Thoracic aorta (tissue), 2 donors: ENCODE measurements at regions not wholly inside any gene's neighbourhood (a gene's known extent, or its start where the extent isn't known, plus 50 kb on each side); places are given as distances from the start of the nearest gene placed in this dataset.

Source experiments
- ATAC-seq: fragments of 150-250 bp; one replicate; pipeline ENCODE4 v1.8.0; 2017; ENCODE audit warnings: low read depth; ENCODE audit not compliant: insufficient number of reproducible peaks, low FRiP score
- DNase-seq: peaks from one replicate; pipeline ENCODE4 v3.0.0-alpha.2; 2020; ENCODE audit warnings: low spot score
- H3K27ac ChIP-seq, 2 donors: fragments of 200-600 bp; sonication (generic); 1 replicate in 1 of 2; 2 replicates in 1 of 2; pipeline ENCODE4 v1.5.1; 2016; ENCODE audit warnings: mild to moderate bottlenecking in 2 of 2, moderate library complexity in 2 of 2
- H3K27me3 ChIP-seq: fragments of 200-600 bp; sonication (generic); replicated peaks from 2 replicates; pipeline ENCODE4 v1.6.0; 2016; ENCODE audit warnings: mild to moderate bottlenecking; ENCODE audit not compliant: insufficient read depth
- H3K36me3 ChIP-seq: fragments of 200-600 bp; sonication (generic); one replicate; pipeline ENCODE4 v1.5.1; 2016
- H3K4me1 ChIP-seq, 2 donors: fragments of 200-600 bp; sonication (generic); 1 replicate in 1 of 2; 2 replicates in 1 of 2; pipeline versions ENCODE4 v1.5.1 to v1.6.0; 2016; ENCODE audit warnings: low read depth in 2 of 2, mild to moderate bottlenecking in 1 of 2; ENCODE audit not compliant: control insufficient read depth in 1 of 2
- H3K4me3 ChIP-seq: fragments of 200-600 bp; sonication (generic); 2 replicates; pipeline ENCODE4 v1.5.1; 2016; ENCODE audit warnings: mild to moderate bottlenecking
- H3K9me3 ChIP-seq: fragments of 200-600 bp; sonication (generic); 2 replicates; pipeline ENCODE4 v1.5.1; 2016
- CTCF ChIP-seq: fragments of 200-600 bp; sonication (generic); IDR thresholded peaks from one replicate; pipeline ENCODE4 v1.5.1; 2019; ENCODE audit warnings: antibody characterized with exemption

GRCh38 chr3:86645756-86646155, 345.2 kb downstream of the VGLL3 start:
- no peak for TF ChIP-seq CTCF
- DNase-seq (no peak), ATAC-seq (no peak)
- H3K27me3 ChIP-seq: no peaks in the 10 kb centered on the region
- H3K4me1 ChIP-seq: no peaks in the 10 kb centered on the region
- H3K4me3 ChIP-seq: no peak overlapping the region
- no peaks in the 10 kb centered on the region for H3K36me3 ChIP-seq
- no peaks in the 10 kb centered on the region for H3K9me3 ChIP-seq
- H3K27ac ChIP-seq: no peak overlapping the region

- ATAC-seq: no peak
- Histone ChIP-seq H3K4me1 (no peaks in the 10 kb centered on the region), H3K27ac (no peak overlapping the region), H3K4me3 (no peak overlapping the region), H3K9me3 (no peaks in the 10 kb centered on the region), H3K36me3 (no peaks in the 10 kb centered on the region), H3K27me3 (no peaks in the 10 kb centered on the region)
- TF ChIP-seq CTCF: no peak
- DNase-seq: no peak
These were observed 356.6 kb downstream of the VGLL3 start for GRCh38 chr3:86634361-86634760.

- ATAC-seq (no peak), DNase-seq (no peak)
- Histone ChIP-seq H3K36me3 (no peaks in the 10 kb centered on the region), H3K27ac (no peak overlapping the region), H3K9me3 (no peaks in the 10 kb centered on the region), H3K4me1 (no peaks in the 10 kb centered on the region), H3K4me3 (no peak overlapping the region), H3K27me3 (no peaks in the 10 kb centered on the region)
- no peak for TF ChIP-seq CTCF
These were observed 361.4 kb downstream of the VGLL3 start for GRCh38 chr3:86629511-86629910.

- Histone ChIP-seq H3K27me3 (no peaks in the 10 kb centered on the region), H3K36me3 (no peaks in the 10 kb centered on the region), H3K9me3 (no peaks in the 10 kb centered on the region), H3K4me3 (no peak overlapping the region), H3K27ac (no peak overlapping the region), H3K4me1 (no peaks in the 10 kb centered on the region)
- TF ChIP-seq CTCF: no peak
- DNase-seq (no peak), ATAC-seq (no peak)
These were observed 366.8 kb downstream of the VGLL3 start for GRCh38 chr3:86624192-86624591.

GRCh38 chr3:86618706-86619105, 372.2 kb downstream of the VGLL3 start:
- Histone ChIP-seq H3K36me3 (no peaks in the 10 kb centered on the region), H3K27ac (no peak overlapping the region), H3K4me1 (no peaks in the 10 kb centered on the region), H3K9me3 (no peaks in the 10 kb centered on the region), H3K27me3 (no peaks in the 10 kb centered on the region), H3K4me3 (no peak overlapping the region)
- DNase-seq: no peak
- no peak for TF ChIP-seq CTCF
- no peak for ATAC-seq
